Smooth muscle cell (in vitro differentiated cells): ENCODE measurements at regions not wholly inside any gene's neighbourhood (a gene's known extent, or its start where the extent isn't known, plus 50 kb on each side); places are given as distances from the start of the nearest gene placed in this dataset.

Experiments used
- DNase-seq: peaks from one replicate; lab custom pipeline; 2025; ENCODE audit not compliant: unreplicated experiment; lab: John Stamatoyannopoulos, UW
- H2AFZ ChIP-seq: fragments of 200-600 bp; sonication (generic); 2 replicates; pipeline ENCODE4 v1.6.0; 2016; ENCODE audit warnings: antibody characterized with exemption, low read depth, mild to moderate bottlenecking
- H3F3A ChIP-seq: fragments of 200-600 bp; sonication (generic); 2 replicates; pipeline ENCODE4 v1.6.0; 2017; ENCODE audit warnings: antibody characterized with exemption, low read depth
- H3K27ac ChIP-seq: fragments of 200-600 bp; sonication (generic); 2 replicates; pipeline ENCODE4 v1.5.1; 2016; ENCODE audit warnings: low read depth, mild to moderate bottlenecking
- H3K27me3 ChIP-seq: fragments of 200-600 bp; sonication (generic); 2 replicates; pipeline ENCODE4 v1.6.1; 2016; ENCODE audit warnings: low read depth, mild to moderate bottlenecking
- H3K36me3 ChIP-seq: fragments of 200-600 bp; sonication (generic); 2 replicates; pipeline ENCODE4 v1.5.1; 2016; ENCODE audit warnings: low read depth
- H3K4me1 ChIP-seq: fragments of 200-600 bp; sonication (generic); 2 replicates; pipeline ENCODE4 v1.5.1; 2016; ENCODE audit warnings: low read depth
- H3K4me2 ChIP-seq: fragments of 200-600 bp; sonication (generic); 2 replicates; pipeline ENCODE4 v1.6.0; 2016; ENCODE audit warnings: mild to moderate bottlenecking
- H3K4me3 ChIP-seq: fragments of 200-600 bp; sonication (generic); 2 replicates; pipeline ENCODE4 v1.5.1; 2016; ENCODE audit warnings: mild to moderate bottlenecking
- H3K79me2 ChIP-seq: fragments of 200-600 bp; sonication (generic); 2 replicates; pipeline ENCODE4 v1.6.0; 2016; ENCODE audit warnings: low read depth, mild to moderate bottlenecking
- H3K9ac ChIP-seq: fragments of 200-600 bp; sonication (generic); 2 replicates; pipeline ENCODE4 v1.6.0; 2016; ENCODE audit warnings: low read depth
- H3K9me3 ChIP-seq: fragments of 200-600 bp; sonication (generic); replicated peaks from 2 replicates; pipeline ENCODE4 v1.5.1; 2016; ENCODE audit warnings: low read depth
- H4K20me1 ChIP-seq: fragments of 200-600 bp; sonication (generic); 2 replicates; pipeline ENCODE4 v1.6.0; 2016; ENCODE audit warnings: low read depth
- WGBS: methylation state at CpG from one replicate; pipeline ENCODE4 v1.1.7; 2016; ENCODE audit warnings: low lambda C conversion rate; 5-methylcytosine and 5-hydroxymethylcytosine counted together
- TF ChIP-seq, protein P1 (sequence below): fragments of 200-600 bp; sonication (generic); IDR thresholded peaks from 2 replicates; pipeline ENCODE4 v1.5.1; 2017; ENCODE audit warnings: borderline replicate concordance, mild to moderate bottlenecking, antibody characterized with exemption; ENCODE audit not compliant: insufficient read depth, poor library complexity, severe bottlenecking

- H4K20me1 ChIP-seq = no peaks in the 10 kb centered on the region
- H3K36me3 ChIP-seq = no peaks in the 10 kb centered on the region
- no peak for DNase-seq
- 88% methylated on average over 4 of the region's 4 CpGs for WGBS
- no peaks in the 10 kb centered on the region for H3K79me2 ChIP-seq
- H3K4me1 ChIP-seq = no peaks in the 10 kb centered on the region
- no peak overlapping the region for H2AFZ ChIP-seq
- no peak overlapping the region for H3K27ac ChIP-seq
- no peak overlapping the region for H3K4me2 ChIP-seq
- H3F3A ChIP-seq = no peaks in the 10 kb centered on the region
- TF ChIP-seq, protein P1, sequence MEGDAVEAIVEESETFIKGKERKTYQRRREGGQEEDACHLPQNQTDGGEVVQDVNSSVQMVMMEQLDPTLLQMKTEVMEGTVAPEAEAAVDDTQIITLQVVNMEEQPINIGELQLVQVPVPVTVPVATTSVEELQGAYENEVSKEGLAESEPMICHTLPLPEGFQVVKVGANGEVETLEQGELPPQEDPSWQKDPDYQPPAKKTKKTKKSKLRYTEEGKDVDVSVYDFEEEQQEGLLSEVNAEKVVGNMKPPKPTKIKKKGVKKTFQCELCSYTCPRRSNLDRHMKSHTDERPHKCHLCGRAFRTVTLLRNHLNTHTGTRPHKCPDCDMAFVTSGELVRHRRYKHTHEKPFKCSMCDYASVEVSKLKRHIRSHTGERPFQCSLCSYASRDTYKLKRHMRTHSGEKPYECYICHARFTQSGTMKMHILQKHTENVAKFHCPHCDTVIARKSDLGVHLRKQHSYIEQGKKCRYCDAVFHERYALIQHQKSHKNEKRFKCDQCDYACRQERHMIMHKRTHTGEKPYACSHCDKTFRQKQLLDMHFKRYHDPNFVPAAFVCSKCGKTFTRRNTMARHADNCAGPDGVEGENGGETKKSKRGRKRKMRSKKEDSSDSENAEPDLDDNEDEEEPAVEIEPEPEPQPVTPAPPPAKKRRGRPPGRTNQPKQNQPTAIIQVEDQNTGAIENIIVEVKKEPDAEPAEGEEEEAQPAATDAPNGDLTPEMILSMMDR = no peak
- no peaks in the 10 kb centered on the region for H3K9me3 ChIP-seq
- H3K4me3 ChIP-seq = no peak overlapping the region
- peaks cover 24% of the 10 kb centered on the region for H3K27me3 ChIP-seq
- H3K9ac ChIP-seq = no peak overlapping the region
These were observed 281.4 kb downstream of the PAX3 start for GRCh38 chr2:222017252-222017850.

- no peaks in the 10 kb centered on the region for H3K9me3 ChIP-seq
- no peak overlapping the region for H3K4me3 ChIP-seq
- TF ChIP-seq, protein P1 = no peak
- no peak overlapping the region for H2AFZ ChIP-seq
- no peak overlapping the region for H3K4me2 ChIP-seq
- no peaks in the 10 kb centered on the region for H3K4me1 ChIP-seq
- peaks cover 53% of the 10 kb centered on the region for H3K27me3 ChIP-seq
- no peak overlapping the region for H3K27ac ChIP-seq
- no peak overlapping the region for H3K9ac ChIP-seq
- no peaks in the 10 kb centered on the region for H3K36me3 ChIP-seq
- no peak for DNase-seq
- no peaks in the 10 kb centered on the region for H3K79me2 ChIP-seq
- 79% methylated on average over 3 of the region's 3 CpGs for WGBS
- H4K20me1 ChIP-seq = no peaks in the 10 kb centered on the region
- no peaks in the 10 kb centered on the region for H3F3A ChIP-seq
These were observed 284.9 kb downstream of the PAX3 start for GRCh38 chr2:222013889-222014288.

DNA sequence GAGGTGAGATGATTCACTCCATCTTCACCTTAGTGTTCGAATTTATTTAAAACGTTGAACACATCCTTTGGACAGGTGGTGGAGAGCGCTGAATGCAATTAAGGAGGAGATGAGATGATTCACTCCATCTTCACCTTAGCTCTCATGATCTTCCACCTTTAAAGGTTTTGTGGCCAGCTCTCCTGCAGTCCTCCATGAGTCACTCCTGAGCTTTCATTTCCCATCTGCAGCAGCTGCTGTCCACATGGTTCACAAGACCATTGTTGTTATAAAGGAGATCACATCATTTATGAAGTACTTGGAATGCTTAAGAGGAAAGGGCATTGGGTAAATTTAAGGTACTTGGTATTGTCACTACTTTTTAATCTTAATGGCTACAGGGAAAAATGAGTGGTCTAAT lies 298.5 kb downstream of the PAX3 start:
- H3K4me3 ChIP-seq = no peak overlapping the region
- 72% methylated on average over 3 of the region's 3 CpGs for WGBS
- DNase-seq = no peak
- H3K36me3 ChIP-seq = no peaks in the 10 kb centered on the region
- no peaks in the 10 kb centered on the region for H3K9me3 ChIP-seq
- no peak overlapping the region for H3K27ac ChIP-seq
- no peak overlapping the region for H2AFZ ChIP-seq
- H3F3A ChIP-seq = no peaks in the 10 kb centered on the region
- H4K20me1 ChIP-seq = no peaks in the 10 kb centered on the region
- TF ChIP-seq, protein P1 = no peak
- H3K4me1 ChIP-seq = no peaks in the 10 kb centered on the region
- H3K9ac ChIP-seq = no peak overlapping the region
- peaks cover 2% of the 10 kb centered on the region for H3K27me3 ChIP-seq
- no peak overlapping the region for H3K4me2 ChIP-seq
- H3K79me2 ChIP-seq = no peaks in the 10 kb centered on the region

DNA sequence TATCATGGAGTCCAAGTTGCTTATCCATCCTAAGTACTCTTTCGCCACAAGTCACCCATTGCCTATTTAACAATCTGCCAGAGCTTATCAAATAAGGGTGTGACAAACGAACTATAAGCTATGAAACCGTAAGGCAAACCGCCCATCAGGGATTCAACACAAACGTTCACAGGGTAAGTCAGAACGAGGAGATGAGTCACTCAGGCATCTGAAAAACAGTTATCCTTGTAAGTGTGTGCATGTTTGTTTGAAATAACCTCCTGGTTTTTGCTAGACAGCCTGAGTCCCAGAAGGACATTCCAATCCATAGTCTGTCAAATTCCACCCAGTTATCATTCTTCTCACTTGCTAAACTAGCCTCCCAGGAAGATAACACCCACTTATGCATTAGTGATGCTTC lies 299.1 kb downstream of the PAX3 start:
- TF ChIP-seq, protein P1 = no peak
- H3K4me3 ChIP-seq = no peak overlapping the region
- no peak overlapping the region for H3K27ac ChIP-seq
- H3K9me3 ChIP-seq = no peaks in the 10 kb centered on the region
- H3K4me1 ChIP-seq = no peaks in the 10 kb centered on the region
- no peaks in the 10 kb centered on the region for H3K27me3 ChIP-seq
- no peak overlapping the region for H3K9ac ChIP-seq
- no peaks in the 10 kb centered on the region for H3K79me2 ChIP-seq
- H3K4me2 ChIP-seq = no peak overlapping the region
- H4K20me1 ChIP-seq = no peaks in the 10 kb centered on the region
- WGBS = 16% methylated on average over 6 of the region's 6 CpGs
- H2AFZ ChIP-seq = no peak overlapping the region
- H3F3A ChIP-seq = no peaks in the 10 kb centered on the region
- no peaks in the 10 kb centered on the region for H3K36me3 ChIP-seq
- DNase-seq = no peak
